ENCODE measurements at regions not wholly inside any gene's neighbourhood (a gene's known extent, or its start where the extent isn't known, plus 50 kb on each side); places are given as distances from the start of the nearest gene placed in this dataset.

DNA sequence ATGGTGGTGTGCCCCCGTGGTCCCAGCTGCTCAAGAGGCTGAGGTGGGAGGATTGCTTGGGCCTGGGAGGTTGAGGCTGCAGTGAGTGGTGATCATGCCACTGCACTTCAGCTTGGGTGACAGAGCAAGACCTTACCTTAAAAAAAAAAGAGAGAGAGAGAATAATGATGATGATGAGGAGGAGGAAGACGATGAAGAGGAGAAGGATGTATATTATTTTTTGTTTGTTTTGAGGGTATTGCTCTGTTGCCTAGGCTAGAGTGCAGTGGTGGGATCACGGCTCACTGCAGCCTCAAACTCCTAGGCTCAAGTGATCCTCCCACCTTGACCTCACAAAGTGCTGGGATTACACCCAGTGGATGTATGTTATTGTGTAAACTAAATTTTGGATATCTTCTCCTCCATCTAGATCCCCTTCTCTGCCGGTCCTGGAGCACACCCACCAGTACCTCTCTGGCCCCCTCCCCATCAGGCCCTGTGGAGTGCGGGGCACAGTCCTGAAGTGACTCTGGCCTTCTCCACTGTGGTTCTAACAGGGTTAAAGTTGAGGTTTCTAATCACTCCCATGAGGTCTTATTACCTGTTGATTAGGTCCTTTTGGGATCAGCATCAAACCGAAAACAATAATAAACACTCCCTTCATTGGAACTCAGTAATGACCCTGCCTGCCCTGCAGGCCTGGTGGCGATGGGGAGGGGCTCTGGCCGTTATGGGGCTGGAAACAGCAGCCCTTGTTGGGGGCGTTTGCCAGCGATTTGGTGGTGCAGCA is 60.5 kb upstream of the ZFHX3 start:
- BruUV-seq (replicated peaks) = no TSS peak
- 25% methylated on average over 10 of the region's 10 CpGs for WGBS (ENCODE audit: insufficient coverage, insufficient replicate concordance, low lambda C conversion rate, missing lambda C conversion rate)
- SMC1A ChIA-PET (ENCODE audit: uncharacterized antibody, unreplicated experiment) = no interaction called here

DNA sequence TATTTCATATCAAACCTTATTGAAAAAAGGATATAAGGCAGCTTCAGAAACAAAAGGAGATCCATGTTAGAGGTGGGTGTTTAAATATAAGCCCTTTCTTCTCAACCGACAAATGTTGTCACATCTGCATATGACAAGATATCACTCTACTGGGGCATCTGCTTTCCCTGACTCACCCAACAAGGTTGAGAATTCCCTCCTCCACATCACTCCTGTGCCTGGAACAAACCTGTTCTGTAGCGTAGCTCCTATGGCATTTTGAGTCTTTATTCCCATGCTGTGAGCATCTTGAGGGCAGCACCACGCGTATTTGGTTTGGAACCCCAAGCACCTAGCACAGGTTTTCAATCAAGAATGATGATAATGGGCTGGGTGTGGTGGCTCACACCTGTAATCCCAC is 59.4 kb upstream of the ZFHX3 start:
- Histone ChIP-seq H3K36me3 (ENCODE audit: control insufficient read depth in 2 of 2, insufficient read depth in 2 of 2, low read length in 1 of 2) (no peaks in the 10 kb centered on the region), H3K4me1 (ENCODE audit: control insufficient read depth, insufficient read depth, low read length) (no peaks in the 10 kb centered on the region), H3K4me2 (ENCODE audit: control insufficient read depth, insufficient read depth) (no peak overlapping the region), H3K27ac (ENCODE audit: control insufficient read depth, insufficient read depth) (no peak overlapping the region), H4K20me1 (ENCODE audit: control insufficient read depth, insufficient read depth) (no peaks in the 10 kb centered on the region), H3K4me3 (no peak overlapping the region), H2AFZ (ENCODE audit: control insufficient read depth, low read depth, low read length) (no peak overlapping the region), H3K9me3 (replicated peaks; ENCODE audit: control insufficient read depth, insufficient read depth, low read length) (no peaks in the 10 kb centered on the region), H3K9ac (ENCODE audit: control insufficient read depth, insufficient read depth, low read length) (no peak overlapping the region), H3K27me3 (replicated peaks in 1 of 2; ENCODE audit: control insufficient read depth in 2 of 2, insufficient read depth in 2 of 2, low read length in 1 of 2) (no peaks in the 10 kb centered on the region), H3K79me2 (ENCODE audit: control insufficient read depth, insufficient read depth, low read length) (no peaks in the 10 kb centered on the region)
- FAIRE-seq (no peak), DNase-seq (ENCODE audit: low read depth, low spot score) (no peak), ATAC-seq (no peak)
- CTCF ChIA-PET = no interaction called here
- WGBS (ENCODE audit: insufficient coverage, insufficient replicate concordance, low lambda C conversion rate, missing lambda C conversion rate) = 81% methylated on average over 4 of the region's 4 CpGs
- POLR2A ChIA-PET = no interaction called here
- in situ Hi-C loops (cut with MboI) = no loop called here
- no peak for TF ChIP-seq MXI1 (IDR thresholded peaks at IDR 0.05; ENCODE audit: low read depth, low read length)
- TF ChIP-seq NFYA (IDR thresholded peaks at IDR 0.05; ENCODE audit: borderline replicate concordance, low read depth, low read length) = no peak
- no peak for TF ChIP-seq CREB1 (IDR thresholded peaks at IDR 0.05; ENCODE audit: low read depth)
- TF ChIP-seq ZBTB40 (IDR thresholded peaks at IDR 0.05; ENCODE audit: borderline replicate concordance) = no peak
- TF ChIP-seq IRF3 (IDR thresholded peaks at IDR 0.05) = no peak
- SMC1A ChIA-PET (ENCODE audit: uncharacterized antibody, unreplicated experiment) = no interaction called here
- RAD21 ChIA-PET (ENCODE audit: unreplicated experiment) = no interaction called here
- BruUV-seq (replicated peaks) = no TSS peak
- intact Hi-C loops (cut with micrococcal nuclease; ENCODE audit: unreplicated experiment) = no loop called here

More for the DNA sequence above, 60.5 kb upstream of the ZFHX3 start:
- H4K20me1 ChIP-seq (ENCODE audit: control insufficient read depth, insufficient read depth) = no peaks in the 10 kb centered on the region
- no peak overlapping the region for H3K9ac ChIP-seq (ENCODE audit: control insufficient read depth, insufficient read depth, low read length)
- no peak overlapping the region for H3K27ac ChIP-seq (ENCODE audit: control insufficient read depth, insufficient read depth)
- no peak for TF ChIP-seq GABPA (IDR thresholded peaks at IDR 0.05; ENCODE audit: low read depth)
- no peaks in the 10 kb centered on the region for H3K79me2 ChIP-seq (ENCODE audit: control insufficient read depth, insufficient read depth, low read length)
- no peaks in the 10 kb centered on the region for H3K27me3 ChIP-seq (replicated peaks in 1 of 2; ENCODE audit: control insufficient read depth in 2 of 2, insufficient read depth in 2 of 2, low read length in 1 of 2)
- no peak for ATAC-seq
- no peak overlapping the region for H2AFZ ChIP-seq (ENCODE audit: control insufficient read depth, low read depth, low read length)
- H3K4me1 ChIP-seq (ENCODE audit: control insufficient read depth, insufficient read depth, low read length) = no peaks in the 10 kb centered on the region
- intact Hi-C loops (cut with micrococcal nuclease; ENCODE audit: unreplicated experiment) (no loop called here), in situ Hi-C loops (cut with MboI) (no loop called here)
- no peak for FAIRE-seq
- H3K9me3 ChIP-seq (replicated peaks; ENCODE audit: control insufficient read depth, insufficient read depth, low read length) = no peaks in the 10 kb centered on the region
- no peaks in the 10 kb centered on the region for H3K36me3 ChIP-seq (ENCODE audit: control insufficient read depth in 2 of 2, insufficient read depth in 2 of 2, low read length in 1 of 2)
- POLR2A ChIA-PET = no interaction called here
- no peak overlapping the region for H3K4me3 ChIP-seq
- H3K4me2 ChIP-seq (ENCODE audit: control insufficient read depth, insufficient read depth) = no peak overlapping the region
- no peak for DNase-seq (ENCODE audit: low read depth, low spot score)
- RAD21 ChIA-PET (ENCODE audit: unreplicated experiment) = no interaction called here
- CTCF ChIA-PET = no interaction called here
